ENCODE measurements at regions not wholly inside any gene's neighbourhood (a gene's known extent, or its start where the extent isn't known, plus 50 kb on each side); places are given as distances from the start of the nearest gene placed in this dataset.

DNA sequence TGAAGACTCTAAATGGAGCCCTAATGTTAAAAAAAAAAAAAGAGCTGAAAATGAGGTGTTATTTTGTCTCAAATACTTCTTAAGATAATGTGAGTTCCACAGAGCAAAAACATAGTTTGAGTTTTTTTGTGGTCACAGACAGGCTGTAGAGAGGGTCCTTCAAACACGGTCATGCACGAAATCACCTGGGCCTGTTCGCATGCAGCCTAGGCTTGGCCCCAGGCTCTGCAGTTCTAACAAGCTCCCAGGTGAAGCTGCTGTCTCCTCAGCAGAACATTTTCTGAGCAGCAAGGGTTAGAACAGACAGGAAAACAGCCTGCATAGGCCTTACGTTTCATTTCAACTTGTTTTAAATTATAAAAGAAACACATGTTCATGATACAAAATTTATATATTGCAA is 65.4 kb upstream of the TBPL2 start:
- no peak for DNase-seq
- no TSS peak for BruUV-seq (replicated peaks)
- Histone ChIP-seq H3K27ac (no peak overlapping the region), H3K4me2 (no peak overlapping the region), H3F3A (ENCODE audit: insufficient read depth, low read depth) (no peaks in the 10 kb centered on the region), H3K9me2 (ENCODE audit: insufficient read depth) (no peaks in the 10 kb centered on the region), H4K20me1 (ENCODE audit: insufficient read depth) (no peaks in the 10 kb centered on the region), H3K9me3 (ENCODE audit: insufficient read depth, low read depth) (no peaks in the 10 kb centered on the region), H2AFZ (no peak overlapping the region), H3K36me3 (ENCODE audit: low read depth) (no peaks in the 10 kb centered on the region), H3K4me1 (replicated peaks; ENCODE audit: insufficient read depth) (no peaks in the 10 kb centered on the region), H3K79me2 (ENCODE audit: low read depth) (no peaks in the 10 kb centered on the region), H3K27me3 (ENCODE audit: insufficient read depth, low read depth) (no peaks in the 10 kb centered on the region), H3K4me3 (no peak overlapping the region)
- TF ChIP-seq, protein P1, sequence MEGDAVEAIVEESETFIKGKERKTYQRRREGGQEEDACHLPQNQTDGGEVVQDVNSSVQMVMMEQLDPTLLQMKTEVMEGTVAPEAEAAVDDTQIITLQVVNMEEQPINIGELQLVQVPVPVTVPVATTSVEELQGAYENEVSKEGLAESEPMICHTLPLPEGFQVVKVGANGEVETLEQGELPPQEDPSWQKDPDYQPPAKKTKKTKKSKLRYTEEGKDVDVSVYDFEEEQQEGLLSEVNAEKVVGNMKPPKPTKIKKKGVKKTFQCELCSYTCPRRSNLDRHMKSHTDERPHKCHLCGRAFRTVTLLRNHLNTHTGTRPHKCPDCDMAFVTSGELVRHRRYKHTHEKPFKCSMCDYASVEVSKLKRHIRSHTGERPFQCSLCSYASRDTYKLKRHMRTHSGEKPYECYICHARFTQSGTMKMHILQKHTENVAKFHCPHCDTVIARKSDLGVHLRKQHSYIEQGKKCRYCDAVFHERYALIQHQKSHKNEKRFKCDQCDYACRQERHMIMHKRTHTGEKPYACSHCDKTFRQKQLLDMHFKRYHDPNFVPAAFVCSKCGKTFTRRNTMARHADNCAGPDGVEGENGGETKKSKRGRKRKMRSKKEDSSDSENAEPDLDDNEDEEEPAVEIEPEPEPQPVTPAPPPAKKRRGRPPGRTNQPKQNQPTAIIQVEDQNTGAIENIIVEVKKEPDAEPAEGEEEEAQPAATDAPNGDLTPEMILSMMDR (conservative IDR thresholded peaks at IDR 0.05): no peak
- no peak for TF ChIP-seq EZH2 (IDR thresholded peaks at IDR 0.05; ENCODE audit: low read depth)
- CTCF ChIA-PET: no interaction called here
- POLR2A ChIA-PET (ENCODE audit: unreplicated experiment): no interaction called here
- intact Hi-C loops (cut with micrococcal nuclease; ENCODE audit: unreplicated experiment): no loop called here

DNA sequence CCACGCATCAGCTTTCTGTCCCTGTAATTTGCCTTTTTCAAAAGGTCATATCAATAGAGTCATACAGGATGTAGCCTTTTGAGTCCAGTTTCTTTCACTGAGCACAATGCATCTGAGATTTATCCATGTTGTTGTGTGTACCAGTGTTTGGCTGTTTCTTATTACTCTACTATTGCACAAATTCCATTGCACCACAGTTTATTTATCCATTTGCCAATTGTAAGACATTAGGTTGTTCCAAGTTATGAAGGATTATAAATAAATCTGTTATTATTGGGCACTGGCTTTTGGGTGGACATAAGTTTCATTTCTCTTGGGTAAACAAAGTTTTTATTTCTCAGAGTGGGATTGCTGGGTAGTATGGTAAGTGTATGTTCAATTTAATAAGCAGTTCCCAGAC is 68.3 kb upstream of the TBPL2 start:
- no TSS peak for BruUV-seq (replicated peaks)
- Histone ChIP-seq H4K20me1 (ENCODE audit: insufficient read depth) (no peaks in the 10 kb centered on the region), H2AFZ (no peak overlapping the region), H3K27ac (no peak overlapping the region), H3F3A (ENCODE audit: insufficient read depth, low read depth) (no peaks in the 10 kb centered on the region), H3K9me2 (ENCODE audit: insufficient read depth) (no peaks in the 10 kb centered on the region), H3K4me2 (no peak overlapping the region), H3K79me2 (ENCODE audit: low read depth) (no peaks in the 10 kb centered on the region), H3K9me3 (ENCODE audit: insufficient read depth, low read depth) (no peaks in the 10 kb centered on the region), H3K36me3 (ENCODE audit: low read depth) (no peaks in the 10 kb centered on the region), H3K4me1 (replicated peaks; ENCODE audit: insufficient read depth) (no peaks in the 10 kb centered on the region), H3K27me3 (ENCODE audit: insufficient read depth, low read depth) (no peaks in the 10 kb centered on the region), H3K4me3 (no peak overlapping the region)
- intact Hi-C loops (cut with micrococcal nuclease; ENCODE audit: unreplicated experiment): no loop called here
- no peak for TF ChIP-seq EZH2 (IDR thresholded peaks at IDR 0.05; ENCODE audit: low read depth)
- TF ChIP-seq, protein P1 (conservative IDR thresholded peaks at IDR 0.05): no peak
- POLR2A ChIA-PET (ENCODE audit: unreplicated experiment): no interaction called here
- DNase-seq: no peak
- CTCF ChIA-PET: no interaction called here

DNA sequence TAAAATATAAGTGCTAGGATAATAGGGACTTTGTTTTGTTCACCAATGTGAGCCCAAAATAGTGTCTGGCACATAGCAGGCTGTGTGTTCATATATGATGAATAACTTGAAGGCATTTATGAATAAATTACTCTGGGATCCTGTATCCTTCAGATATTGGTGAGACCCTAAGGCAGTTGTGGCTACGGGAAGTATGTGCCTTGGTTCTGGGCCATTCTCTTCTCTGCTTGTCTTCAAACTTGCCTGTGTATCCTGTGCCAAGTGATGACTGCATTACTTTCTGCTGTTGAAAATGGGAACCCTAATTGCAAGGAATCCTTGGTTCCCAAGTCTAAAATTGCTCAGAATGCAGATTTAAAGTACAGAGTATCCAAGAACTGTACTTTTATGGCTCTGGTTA is 67.6 kb upstream of the KTN1 start:
- BruUV-seq (replicated peaks): no TSS peak
- Histone ChIP-seq H3K9me2 (ENCODE audit: insufficient read depth) (no peaks in the 10 kb centered on the region), H3K4me2 (no peak overlapping the region), H4K20me1 (ENCODE audit: insufficient read depth) (no peaks in the 10 kb centered on the region), H3F3A (ENCODE audit: insufficient read depth, low read depth) (no peaks in the 10 kb centered on the region), H3K4me1 (replicated peaks; ENCODE audit: insufficient read depth) (no peaks in the 10 kb centered on the region), H3K36me3 (ENCODE audit: low read depth) (no peaks in the 10 kb centered on the region), H3K9me3 (ENCODE audit: insufficient read depth, low read depth) (no peaks in the 10 kb centered on the region), H3K27ac (no peak overlapping the region), H2AFZ (no peak overlapping the region), H3K27me3 (ENCODE audit: insufficient read depth, low read depth) (no peaks in the 10 kb centered on the region), H3K79me2 (ENCODE audit: low read depth) (no peaks in the 10 kb centered on the region), H3K4me3 (no peak overlapping the region)
- no peak for TF ChIP-seq EZH2 (IDR thresholded peaks at IDR 0.05; ENCODE audit: low read depth)
- TF ChIP-seq, protein P1 (conservative IDR thresholded peaks at IDR 0.05): no peak
- no peak for DNase-seq
- intact Hi-C loops (cut with micrococcal nuclease; ENCODE audit: unreplicated experiment): no loop called here
- ChIA-PET CTCF (no interaction called here), POLR2A (ENCODE audit: unreplicated experiment) (no interaction called here)

Measured in PC-9 (cell line).